ENCODE measurements at regions not wholly inside any gene's neighbourhood (a gene's known extent, or its start where the extent isn't known, plus 50 kb on each side); places are given as distances from the start of the nearest gene placed in this dataset.

DNA sequence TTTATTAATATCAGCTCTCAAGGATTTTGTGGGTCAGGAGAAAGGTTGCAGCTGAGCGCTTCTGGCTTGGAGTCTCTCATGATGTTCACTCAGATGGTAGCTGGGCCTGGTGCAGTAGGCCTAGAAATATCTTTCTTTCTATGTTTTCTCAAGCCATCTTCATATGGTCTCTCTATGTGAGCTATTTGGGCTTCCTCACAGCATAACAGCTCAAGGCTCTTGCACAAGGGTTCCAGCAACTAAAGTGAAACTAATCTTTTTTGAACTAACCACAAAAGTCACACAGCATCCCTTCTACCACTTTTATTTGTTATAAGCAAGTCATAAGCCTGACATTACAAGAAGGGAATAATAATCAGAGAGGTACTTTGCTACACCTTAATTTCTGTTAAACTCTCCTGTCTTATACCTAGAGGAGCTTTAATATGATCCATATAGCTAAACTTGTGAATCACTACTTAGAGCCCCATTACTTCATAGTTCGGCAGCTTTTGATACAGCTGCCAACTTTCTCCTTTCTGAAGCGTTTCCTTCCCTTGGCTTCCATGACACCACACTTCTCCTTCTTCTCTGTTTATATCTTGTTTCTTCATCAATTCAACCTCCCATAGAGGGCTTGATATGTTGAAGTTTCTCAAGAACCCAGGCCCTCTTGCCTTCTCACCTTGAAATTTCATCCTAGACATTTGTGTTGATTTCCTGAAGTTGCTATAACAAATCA lies 720.2 kb downstream of the LTN1 start:
- TF ChIP-seq CTCF (IDR thresholded peaks at IDR 0.05; ENCODE audit: borderline replicate concordance, extremely low read depth, low read length, poor library complexity, severe bottlenecking): no peak
- no peak for TF ChIP-seq EZH2 (IDR thresholded peaks at IDR 0.05; ENCODE audit: borderline replicate concordance, low read depth, low read length, severe bottlenecking)
